Neural cell (in vitro differentiated cells): ENCODE measurements at regions not wholly inside any gene's neighbourhood (a gene's known extent, or its start where the extent isn't known, plus 50 kb on each side); places are given as distances from the start of the nearest gene placed in this dataset.

Experiments used
- H2AFZ ChIP-seq: fragments of 200-600, 300-800 bp; sonication (generic), shearing (Covaris generic); 2 replicates; pipeline ENCODE4 v1.6.0; 2014; ENCODE audit warnings: low read depth, mild to moderate bottlenecking, antibody characterized with exemption, low read length, moderate library complexity
- H3F3A ChIP-seq: fragments of 200-600 bp; shearing (Covaris generic); 2 replicates; pipeline ENCODE4 v1.6.1; 2016; ENCODE audit warnings: mild to moderate bottlenecking, moderate library complexity, mixed read lengths, antibody characterized with exemption, low read length; ENCODE audit not compliant: insufficient read depth, poor library complexity, severe bottlenecking
- H3K27ac ChIP-seq: fragments of 200-600, 300-800 bp; sonication (generic), shearing (Covaris generic); 2 replicates; pipeline ENCODE4 v1.5.1; 2014; ENCODE audit warnings: mild to moderate bottlenecking, low read length, moderate library complexity
- H3K27me3 ChIP-seq: fragments of 300-800, 200-600 bp; sonication (generic), shearing (Covaris generic); 2 replicates; pipeline ENCODE4 v1.6.0; 2014; ENCODE audit warnings: mild to moderate bottlenecking, low read depth, low read length, moderate library complexity; ENCODE audit not compliant: insufficient read depth
- H3K36me3 ChIP-seq: fragments of 300-800, 200-600 bp; sonication (generic), shearing (Covaris generic); 2 replicates; pipeline ENCODE4 v1.5.1; 2014; ENCODE audit warnings: mild to moderate bottlenecking, antibody characterized with exemption, low read length, moderate library complexity; ENCODE audit not compliant: insufficient read depth
- H3K4me2 ChIP-seq: fragments of 300-800, 200-600 bp; sonication (generic), shearing (Covaris generic); 2 replicates; pipeline ENCODE4 v1.6.0; 2014; ENCODE audit warnings: mild to moderate bottlenecking, low read length
- H3K4me3 ChIP-seq: fragments of 300-800, 200-600 bp; sonication (generic), shearing (Covaris generic); 2 replicates; pipeline ENCODE4 v1.5.1; 2014; ENCODE audit warnings: mild to moderate bottlenecking, low read length, moderate library complexity
- H3K79me2 ChIP-seq: fragments of 200-600 bp; shearing (Covaris generic); replicated peaks from 2 replicates; pipeline ENCODE4 v1.6.0; 2014; ENCODE audit warnings: mild to moderate bottlenecking, low read length, moderate library complexity; ENCODE audit not compliant: insufficient read depth
- H3K9ac ChIP-seq: fragments of 300-800, 200-600 bp; sonication (generic), shearing (Covaris generic); 2 replicates; pipeline ENCODE4 v1.6.1; 2016; ENCODE audit warnings: mild to moderate bottlenecking, low read length, mixed read lengths
- H3K9me2 ChIP-seq: fragments of 200-600 bp; shearing (Covaris generic); 2 replicates; pipeline ENCODE4 v1.6.1; 2016; ENCODE audit warnings: mild to moderate bottlenecking, low read length, mixed read lengths; ENCODE audit not compliant: insufficient read depth
- H3K9me3 ChIP-seq: fragments of 200-600, 300-800 bp; sonication (generic), shearing (Covaris generic); 2 replicates; pipeline ENCODE4 v1.6.1; 2016; ENCODE audit warnings: mild to moderate bottlenecking, mixed run types, low read length, moderate library complexity, mixed read lengths
- H4K20me1 ChIP-seq: fragments of 200-600 bp; shearing (Covaris generic); 2 replicates; pipeline ENCODE4 v1.6.1; 2016; ENCODE audit warnings: mild to moderate bottlenecking, mixed run types; ENCODE audit not compliant: insufficient read depth
- CTCF ChIP-seq: fragments of 450-650 bp; IDR thresholded peaks from 2 replicates; pipeline ENCODE4 v1.5.1; 2014; ENCODE audit warnings: antibody characterized with exemption, mild to moderate bottlenecking, moderate library complexity; ENCODE audit not compliant: poor library complexity, severe bottlenecking
- EP300 ChIP-seq: fragments of 450-650 bp; conservative IDR thresholded peaks from 2 replicates; pipeline ENCODE4 v1.6.1; 2014; ENCODE audit warnings: antibody characterized with exemption, mild to moderate bottlenecking, moderate library complexity; ENCODE audit not compliant: poor library complexity, severe bottlenecking
- EZH2 ChIP-seq: fragments of 200-600, 300-800 bp; shearing (Covaris generic), sonication (generic); IDR thresholded peaks from 2 replicates; pipeline ENCODE4 v1.6.1; 2014; ENCODE audit warnings: antibody characterized with exemption, low read length, borderline replicate concordance, mild to moderate bottlenecking; ENCODE audit not compliant: insufficient read depth, poor library complexity, severe bottlenecking
- MXI1 ChIP-seq: fragments of 450-650 bp; conservative IDR thresholded peaks from 2 replicates; pipeline ENCODE4 v1.6.1; 2014; ENCODE audit warnings: antibody characterized with exemption, mild to moderate bottlenecking; ENCODE audit not compliant: poor library complexity, severe bottlenecking
- POLR2AphosphoS5 ChIP-seq: IDR thresholded peaks from 2 replicates; pipeline ENCODE4 v1.6.1; 2012
- RAD21 ChIP-seq: fragments of 450-650 bp; conservative IDR thresholded peaks from 2 replicates; pipeline ENCODE4 v1.6.1; 2014; ENCODE audit warnings: antibody characterized with exemption, mild to moderate bottlenecking, moderate library complexity
- REST ChIP-seq: IDR thresholded peaks from 2 replicates; pipeline ENCODE4 v1.6.1; 2012; ENCODE audit warnings: borderline replicate concordance
- SMC3 ChIP-seq: fragments of 450-650 bp; conservative IDR thresholded peaks from 2 replicates; pipeline ENCODE4 v1.6.1; 2014; ENCODE audit warnings: antibody characterized with exemption, mild to moderate bottlenecking, moderate library complexity; ENCODE audit not compliant: poor library complexity
- TAF1 ChIP-seq: IDR thresholded peaks from 2 replicates; pipeline ENCODE4 v1.6.1; 2012; ENCODE audit warnings: low read depth

GRCh38 chr5:35336230-35336629, 105.9 kb upstream of the PRLR start:
- H3K36me3 ChIP-seq: no peaks in the 10 kb centered on the region
- H3K27ac ChIP-seq: peak overlapping the region; percentile 31
- no peaks in the 10 kb centered on the region for H3K9me2 ChIP-seq
- H2AFZ ChIP-seq: no peak overlapping the region
- H4K20me1 ChIP-seq: no peaks in the 10 kb centered on the region
- no peak overlapping the region for H3K4me2 ChIP-seq
- TF ChIP-seq REST (no peak), CTCF (no peak), MXI1 (no peak), SMC3 (no peak), POLR2AphosphoS5 (no peak)
- no peaks in the 10 kb centered on the region for H3K9me3 ChIP-seq
- H3K27me3 ChIP-seq: no peaks in the 10 kb centered on the region
- H3K9ac ChIP-seq: no peak overlapping the region
- H3F3A ChIP-seq: no peaks in the 10 kb centered on the region
- H3K79me2 ChIP-seq: no peaks in the 10 kb centered on the region
- H3K4me3 ChIP-seq: no peak overlapping the region

GRCh38 chr5:35335752-35336151, 105.5 kb upstream of the PRLR start:
- Histone ChIP-seq H3K36me3 (no peaks in the 10 kb centered on the region), H3K9me2 (no peaks in the 10 kb centered on the region), H3K9ac (no peak overlapping the region), H3K79me2 (no peaks in the 10 kb centered on the region), H3K27me3 (no peaks in the 10 kb centered on the region), H3K4me2 (no peak overlapping the region), H3K4me3 (no peak overlapping the region), H2AFZ (no peak overlapping the region), H3K9me3 (no peaks in the 10 kb centered on the region), H4K20me1 (no peaks in the 10 kb centered on the region), H3K27ac (peak overlapping the region; percentile 31), H3F3A (no peaks in the 10 kb centered on the region)
- no peak for TF ChIP-seq EP300
- TF ChIP-seq MXI1: no peak
- TF ChIP-seq TAF1: no peak
- peak; percentile 20 for TF ChIP-seq POLR2AphosphoS5
- no peak for TF ChIP-seq SMC3
- no peak for TF ChIP-seq EZH2
- TF ChIP-seq REST: no peak
- TF ChIP-seq RAD21: peak; percentile 8
- no peak for TF ChIP-seq CTCF
